C4-2B (cell line): ENCODE measurements at regions not wholly inside any gene's neighbourhood (a gene's known extent, or its start where the extent isn't known, plus 50 kb on each side); places are given as distances from the start of the nearest gene placed in this dataset.

Experiments used
- H3K27ac ChIP-seq: fragments of 450-650 bp; 2 replicates; pipeline ENCODE4 v1.5.1; 2017
- CTCF ChIP-seq: fragments of 450-650 bp; conservative IDR thresholded peaks from 2 replicates; pipeline ENCODE4 v1.5.1; 2017; ENCODE audit warnings: mild to moderate bottlenecking
- ZFX ChIP-seq: fragments of 450-650 bp; IDR thresholded peaks from 2 replicates; pipeline ENCODE4 v1.6.1; 2017

- no peak for TF ChIP-seq CTCF
- TF ChIP-seq ZFX = no peak
- no peak overlapping the region for H3K27ac ChIP-seq
Measured at GRCh38 chr5:89281766-89282553, 399.0 kb upstream of the MEF2C start.

DNA sequence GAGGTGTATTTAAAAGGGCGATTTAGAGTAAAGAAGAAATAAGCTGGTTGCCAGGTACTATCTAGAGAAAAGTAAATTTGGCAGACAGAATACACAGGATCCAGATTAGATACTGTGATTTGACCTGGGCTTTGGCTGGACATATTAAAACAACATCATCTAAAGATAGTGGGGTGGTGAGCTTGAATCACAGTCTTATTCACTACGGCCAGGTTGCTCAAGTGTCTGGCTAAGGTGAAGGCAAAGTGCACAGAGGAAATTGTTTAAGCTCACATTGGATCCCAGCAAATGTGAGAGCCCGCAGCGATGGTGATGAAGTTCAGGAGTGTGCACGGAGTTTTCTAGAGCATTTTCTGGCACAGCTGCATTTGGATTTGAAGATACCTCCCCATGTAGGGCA lies 398.2 kb upstream of the MEF2C start:
- no peak for TF ChIP-seq ZFX
- no peak for TF ChIP-seq CTCF
- no peak overlapping the region for H3K27ac ChIP-seq

DNA sequence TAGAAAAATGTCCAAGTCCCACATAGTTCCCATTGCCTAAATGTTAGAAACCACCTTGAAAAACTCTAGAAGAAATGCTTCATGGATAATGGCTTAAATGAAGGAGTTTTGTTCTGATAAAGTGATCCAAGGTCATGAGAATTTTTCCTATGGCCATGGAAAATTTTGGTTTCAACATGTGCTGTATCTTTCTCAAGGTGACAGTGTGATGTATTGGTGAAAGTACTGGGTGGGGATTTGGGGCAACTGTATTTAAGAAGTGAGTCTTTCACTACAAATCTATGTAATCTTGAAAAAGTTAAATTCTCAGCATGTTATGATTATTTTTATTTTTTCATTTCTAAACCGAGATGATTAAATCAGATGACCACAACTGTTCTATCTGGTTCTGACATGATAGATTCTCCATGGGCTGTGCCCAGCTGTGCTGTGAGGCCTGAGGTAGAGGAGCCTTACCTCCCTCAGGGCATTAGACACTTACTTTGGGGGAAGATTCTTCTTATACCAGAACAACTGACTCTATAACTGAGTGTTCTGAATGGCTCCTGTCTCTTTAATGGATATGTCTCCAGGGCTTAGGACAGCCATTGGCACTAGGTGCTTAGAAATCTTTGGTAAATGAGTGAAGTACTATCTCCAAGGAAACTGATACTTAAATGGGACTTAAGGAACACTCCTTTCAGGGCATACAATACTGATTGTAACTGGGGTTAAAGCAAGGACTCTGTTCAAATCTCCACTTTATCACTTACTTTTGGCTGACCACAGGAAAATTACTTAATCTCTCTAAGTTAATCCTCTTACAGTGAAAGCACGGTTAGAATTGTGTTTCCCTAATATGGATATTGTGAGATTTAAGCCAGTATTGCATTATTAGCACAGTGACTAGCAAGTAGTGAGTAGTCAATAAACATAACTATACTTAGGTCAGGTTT lies 397.4 kb upstream of the MEF2C start:
- TF ChIP-seq ZFX = no peak
- TF ChIP-seq CTCF = no peak
- no peak overlapping the region for H3K27ac ChIP-seq

- no peak overlapping the region for H3K27ac ChIP-seq
- no peak for TF ChIP-seq CTCF
- TF ChIP-seq ZFX = no peak
Measured at GRCh38 chr5:89279391-89280036, 396.5 kb upstream of the MEF2C start.

GRCh38 chr5:89277816-89278215 lies 394.8 kb upstream of the MEF2C start:
- no peak overlapping the region for H3K27ac ChIP-seq

GRCh38 chr5:89276566-89277305 lies 393.8 kb upstream of the MEF2C start:
- H3K27ac ChIP-seq = no peak overlapping the region
- TF ChIP-seq CTCF (no peak), ZFX (no peak)

More at GRCh38 chr5:89277816-89278215, 394.8 kb upstream of the MEF2C start:
- TF ChIP-seq ZFX = no peak
- TF ChIP-seq CTCF = no peak
